Mucosa of rectum (tissue), 2 donors: ENCODE measurements at regions not wholly inside any gene's neighbourhood (a gene's known extent, or its start where the extent isn't known, plus 50 kb on each side); places are given as distances from the start of the nearest gene placed in this dataset.
A peak's percentile ranks its signal among the peaks of the same experiment; 100 is the strongest.
"Not testable (repeated sequence)": the region's sequence is repeated elsewhere in the genome, so short reads cannot be mapped to it uniquely, and the experiment has no call there.

Experiments
- H3K27ac ChIP-seq, 2 donors: one replicate each; pipeline ENCODE4 v1.7.0; 2013; ENCODE audit warnings: inconsistent platforms in 2 of 2, low read depth in 2 of 2, low read length in 2 of 2
- H3K27me3 ChIP-seq, 2 donors: one replicate each; pipeline ENCODE4 v1.7.0; 2013; ENCODE audit warnings: low read length in 2 of 2; ENCODE audit not compliant: control insufficient read depth in 2 of 2, insufficient read depth in 2 of 2
- H3K36me3 ChIP-seq, 2 donors: one replicate each; pipeline ENCODE4 v1.7.0; 2013; ENCODE audit warnings: low read length in 2 of 2; ENCODE audit not compliant: control insufficient read depth in 2 of 2, insufficient read depth in 2 of 2
- H3K4me1 ChIP-seq, 2 donors: one replicate each; pipeline ENCODE4 v1.7.0; 2013; ENCODE audit warnings: low read length in 2 of 2, mild to moderate bottlenecking in 1 of 2; ENCODE audit not compliant: control insufficient read depth in 2 of 2, insufficient read depth in 2 of 2
- H3K4me3 ChIP-seq, 2 donors: one replicate each; pipeline ENCODE4 v1.7.0; 2013; ENCODE audit warnings: low read length in 2 of 2
- H3K9ac ChIP-seq, 2 donors: one replicate each; pipeline ENCODE4 v1.7.0; 2013; ENCODE audit warnings: low read length in 2 of 2, low read depth in 1 of 2, mild to moderate bottlenecking in 1 of 2
- H3K9me3 ChIP-seq, 2 donors: one replicate each; pipeline ENCODE4 v1.7.0; 2013; ENCODE audit warnings: low read length in 2 of 2; ENCODE audit not compliant: control insufficient read depth in 2 of 2
- donor health status: healthy.
- donor health status: Normal muscosa, but diverticular disease.

GRCh38 chr5:152634586-152634985 lies 229.5 kb upstream of the NMUR2 start:
- no peak overlapping the region for H3K9ac ChIP-seq
- no peak overlapping the region for H3K4me3 ChIP-seq
- no peaks in the 10 kb centered on the region for H3K27me3 ChIP-seq
- no peak overlapping the region for H3K27ac ChIP-seq
- H3K36me3 ChIP-seq, result no peaks in the 10 kb centered on the region
- H3K9me3 ChIP-seq, result no peaks in the 10 kb centered on the region
- H3K4me1 ChIP-seq, result no peaks in the 10 kb centered on the region

- no peak overlapping the region for H3K27ac ChIP-seq
These were observed 234.0 kb upstream of the NMUR2 start for GRCh38 chr5:152638996-152639552.

GRCh38 chr5:152641970-152642805 lies 237.1 kb upstream of the NMUR2 start:
- Histone ChIP-seq H3K27ac (no peak overlapping the region), H3K27me3 (no peaks in the 10 kb centered on the region), H3K9me3 (no peaks in the 10 kb centered on the region), H3K4me3 (no peak overlapping the region), H3K4me1 (no peaks in the 10 kb centered on the region), H3K36me3 (no peaks in the 10 kb centered on the region), H3K9ac (no peak overlapping the region)

More at GRCh38 chr5:152638996-152639552, 234.0 kb upstream of the NMUR2 start:
- Histone ChIP-seq H3K27me3 (no peaks in the 10 kb centered on the region), H3K4me3 (no peak overlapping the region), H3K9me3 (no peaks in the 10 kb centered on the region), H3K36me3 (no peaks in the 10 kb centered on the region), H3K9ac (no peak overlapping the region), H3K4me1 (no peaks in the 10 kb centered on the region)

- no peaks in the 10 kb centered on the region for H3K9me3 ChIP-seq
- no peak overlapping the region for H3K9ac ChIP-seq
- no peaks in the 10 kb centered on the region for H3K27me3 ChIP-seq
- no peak overlapping the region for H3K27ac ChIP-seq
- H3K4me1 ChIP-seq, result no peaks in the 10 kb centered on the region
- no peaks in the 10 kb centered on the region for H3K36me3 ChIP-seq
- H3K4me3 ChIP-seq, result no peak overlapping the region
These were observed 237.8 kb upstream of the NMUR2 start for GRCh38 chr5:152642880-152643279.

GRCh38 chr5:152644029-152644728 lies 239.1 kb upstream of the NMUR2 start:
- no peak overlapping the region for H3K9ac ChIP-seq
- no peaks in the 10 kb centered on the region for H3K4me1 ChIP-seq
- no peaks in the 10 kb centered on the region for H3K36me3 ChIP-seq
- no peak overlapping the region for H3K27ac ChIP-seq
- no peaks in the 10 kb centered on the region for H3K9me3 ChIP-seq
- H3K27me3 ChIP-seq, result no peaks in the 10 kb centered on the region
- H3K4me3 ChIP-seq, result no peak overlapping the region

GRCh38 chr5:152649609-152650008 lies 244.5 kb upstream of the NMUR2 start:
- H3K27ac ChIP-seq, result no peak overlapping the region
- no peak overlapping the region for H3K4me3 ChIP-seq
- H3K9ac ChIP-seq, result no peak overlapping the region
- no peaks in the 10 kb centered on the region for H3K9me3 ChIP-seq
- no peaks in the 10 kb centered on the region for H3K4me1 ChIP-seq
- no peaks in the 10 kb centered on the region for H3K27me3 ChIP-seq
- H3K36me3 ChIP-seq, result no peaks in the 10 kb centered on the region

- Histone ChIP-seq H3K27me3 (no peaks in the 10 kb centered on the region), H3K4me3 (no peak overlapping the region), H3K27ac (no peak overlapping the region), H3K9me3 (no peaks in the 10 kb centered on the region), H3K36me3 (no peaks in the 10 kb centered on the region), H3K9ac (no peak overlapping the region), H3K4me1 (no peaks in the 10 kb centered on the region)
These were observed 245.3 kb upstream of the NMUR2 start for GRCh38 chr5:152650413-152650812.

GRCh38 chr5:152659470-152659869 lies 254.4 kb upstream of the NMUR2 start:
- not testable (repeated sequence) for H3K36me3 ChIP-seq, H3K27ac ChIP-seq, H3K27me3 ChIP-seq, H3K9me3 ChIP-seq, H3K9ac ChIP-seq, H3K4me1 ChIP-seq
- H3K4me3 ChIP-seq, result peak overlapping the region in 1 of 2 donors; percentile 20

GRCh38 chr5:152673601-152674000 lies 268.5 kb upstream of the NMUR2 start:
- Histone ChIP-seq H3K27ac (no peak overlapping the region), H3K4me3 (no peak overlapping the region), H3K36me3 (no peaks in the 10 kb centered on the region), H3K9ac (no peak overlapping the region), H3K9me3 (no peaks in the 10 kb centered on the region), H3K27me3 (no peaks in the 10 kb centered on the region), H3K4me1 (no peaks in the 10 kb centered on the region)

GRCh38 chr5:152674403-152674802 lies 269.3 kb upstream of the NMUR2 start:
- Histone ChIP-seq H3K4me1 (no peaks in the 10 kb centered on the region), H3K9ac (no peak overlapping the region), H3K36me3 (no peaks in the 10 kb centered on the region), H3K27ac (no peak overlapping the region), H3K27me3 (no peaks in the 10 kb centered on the region), H3K9me3 (no peaks in the 10 kb centered on the region), H3K4me3 (no peak overlapping the region)
